SHP77 (cell line): ENCODE measurements at regions not wholly inside any gene's neighbourhood (a gene's known extent, or its start where the extent isn't known, plus 50 kb on each side); places are given as distances from the start of the nearest gene placed in this dataset.

Experiments used
- DNase-seq, 2 experiments: peaks; one replicate each; lab custom pipeline; 2025; lab: John Stamatoyannopoulos, UW

GRCh38 chr5:124274949-124275348 is 471.5 kb downstream of the ZNF608 start:
- no peak for DNase-seq

GRCh38 chr5:124264499-124264898 is 481.9 kb downstream of the ZNF608 start:
- no peak for DNase-seq

- DNase-seq, result no peak
Measured at GRCh38 chr5:124263680-124264491, 482.6 kb downstream of the ZNF608 start.

DNA sequence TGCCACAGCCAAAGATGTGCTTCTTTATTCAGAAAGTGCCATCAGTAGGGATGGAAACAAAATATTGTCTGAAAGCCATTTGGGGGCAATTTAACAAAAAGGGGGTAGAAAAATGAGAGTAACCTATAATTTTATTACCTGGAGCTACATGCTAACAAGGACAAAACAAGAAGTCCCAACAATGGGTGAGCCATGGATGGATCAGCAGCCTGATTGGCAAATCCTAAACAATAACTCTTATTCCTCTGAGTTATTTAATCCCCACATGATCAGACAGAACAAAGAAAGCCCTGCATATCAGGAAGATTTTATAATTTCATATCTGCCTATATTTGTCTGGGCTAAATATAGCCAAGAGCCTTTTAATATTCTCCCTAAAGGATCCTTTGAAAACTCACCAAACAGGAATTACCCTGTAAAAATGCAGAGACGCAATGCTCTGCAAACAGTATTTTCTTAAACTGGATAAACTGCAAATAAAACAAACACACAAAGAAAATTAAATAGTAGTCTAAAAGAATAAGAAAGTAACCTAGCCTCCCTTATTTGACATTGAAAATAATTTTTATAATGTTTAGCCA is 483.4 kb downstream of the ZNF608 start:
- DNase-seq, result no peak

DNA sequence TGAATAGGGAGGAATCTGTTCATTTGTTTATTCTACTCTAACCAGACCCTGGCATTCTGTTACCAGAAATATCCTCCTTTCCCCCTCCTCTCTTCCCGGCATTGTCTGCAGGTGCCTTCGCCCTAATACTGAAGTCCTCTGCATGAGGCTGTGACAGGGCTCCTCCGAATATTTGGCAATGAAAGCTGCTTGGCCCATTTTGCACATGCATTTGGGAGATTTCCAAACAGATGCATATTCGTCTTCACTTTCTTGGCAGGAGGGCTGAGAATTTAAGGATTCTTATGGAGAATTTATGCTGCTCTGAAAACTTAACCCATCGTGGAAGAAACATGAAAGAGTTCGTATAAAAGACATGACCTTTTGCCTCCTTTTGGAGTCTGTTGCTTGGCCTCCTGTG is 484.0 kb downstream of the ZNF608 start:
- no peak for DNase-seq

- DNase-seq, result no peak
Measured at GRCh38 chr5:124261848-124262247, 484.6 kb downstream of the ZNF608 start.

GRCh38 chr5:124260921-124261515 is 485.4 kb downstream of the ZNF608 start:
- no peak for DNase-seq

GRCh38 chr5:124259017-124259416 is 487.4 kb downstream of the ZNF608 start:
- DNase-seq, result no peak

GRCh38 chr5:124257048-124257447 is 489.4 kb downstream of the ZNF608 start:
- no peak for DNase-seq

DNA sequence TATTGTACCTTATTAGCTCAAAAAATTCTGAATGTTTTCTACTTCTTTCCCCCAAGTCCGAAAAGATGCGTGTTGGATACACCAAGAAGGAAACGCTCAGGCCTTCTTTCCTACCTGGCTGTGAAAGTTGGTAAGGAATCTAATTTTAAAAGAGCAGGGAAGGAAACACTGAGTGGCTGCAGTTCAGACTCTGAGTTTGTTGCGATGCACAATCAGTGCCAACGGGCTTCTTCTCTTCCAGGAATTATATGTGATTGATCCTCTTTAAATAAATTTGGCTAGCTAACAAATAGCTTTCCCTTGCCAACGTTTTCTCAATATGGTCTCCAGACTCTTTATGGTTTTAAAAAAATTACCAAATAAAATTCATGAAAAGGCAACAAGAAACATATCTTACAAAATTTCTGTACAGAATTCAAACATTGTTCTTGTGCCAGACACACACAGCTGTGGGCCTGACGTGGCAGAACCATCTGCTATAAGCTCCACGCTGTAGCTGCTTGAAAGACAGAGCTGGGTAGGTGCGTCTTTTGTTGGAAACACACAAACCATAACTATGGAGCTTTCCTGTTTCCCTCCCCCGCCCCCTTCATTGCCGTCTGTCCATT is 493.1 kb downstream of the ZNF608 start:
- peak; percentile 17 to 58 for DNase-seq

GRCh38 chr5:124252747-124253146 is 493.7 kb downstream of the ZNF608 start:
- DNase-seq, result no peak

DNA sequence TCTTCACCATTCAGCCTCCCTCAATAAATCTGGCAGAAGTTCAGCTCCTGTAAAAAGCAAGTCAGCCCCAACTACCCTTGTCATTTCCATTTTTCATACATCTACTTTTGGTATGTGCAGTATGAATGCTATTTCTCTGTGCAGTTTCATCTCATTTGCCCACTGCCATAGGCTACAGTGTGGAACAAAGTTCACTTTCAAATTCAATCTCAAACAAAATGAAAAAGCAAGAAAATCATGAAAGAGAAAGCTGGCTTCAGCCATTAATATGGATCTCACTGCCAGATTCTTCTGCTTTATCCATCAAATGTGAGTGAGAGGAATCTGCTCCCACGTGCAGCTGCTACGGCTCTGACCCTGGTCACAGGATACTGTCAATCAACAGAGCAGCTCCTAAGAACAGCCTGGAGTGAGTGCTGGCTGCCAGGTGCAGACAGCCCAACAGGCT is 494.2 kb downstream of the ZNF608 start:
- DNase-seq, result peak; percentile 61 to 83

GRCh38 chr5:124245276-124245675 is 501.2 kb downstream of the ZNF608 start:
- no peak for DNase-seq

GRCh38 chr5:124240732-124241131 is 505.7 kb downstream of the ZNF608 start:
- DNase-seq, result no peak

DNA sequence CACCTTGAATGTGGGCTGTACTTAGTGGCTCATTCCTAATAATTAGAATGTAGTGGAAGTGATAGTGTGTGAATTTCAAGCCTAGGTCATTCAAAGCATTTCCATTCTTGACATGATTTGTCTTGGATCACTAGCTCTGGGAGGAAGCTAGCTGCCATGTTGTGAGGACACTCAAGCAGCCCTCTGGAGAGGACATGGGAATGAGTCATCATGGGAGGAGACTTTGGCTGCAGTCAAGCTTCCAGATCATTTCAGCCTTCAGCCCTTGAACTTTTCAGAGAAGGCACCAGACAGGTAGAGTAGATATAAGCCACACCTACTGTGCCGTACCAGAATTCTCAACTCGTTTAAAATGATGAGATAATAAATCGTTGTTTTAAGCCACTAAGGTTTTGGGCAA is 506.9 kb downstream of the ZNF608 start:
- no peak for DNase-seq

- no peak for DNase-seq
Measured at GRCh38 chr5:124238350-124238749, 508.1 kb downstream of the ZNF608 start.

DNA sequence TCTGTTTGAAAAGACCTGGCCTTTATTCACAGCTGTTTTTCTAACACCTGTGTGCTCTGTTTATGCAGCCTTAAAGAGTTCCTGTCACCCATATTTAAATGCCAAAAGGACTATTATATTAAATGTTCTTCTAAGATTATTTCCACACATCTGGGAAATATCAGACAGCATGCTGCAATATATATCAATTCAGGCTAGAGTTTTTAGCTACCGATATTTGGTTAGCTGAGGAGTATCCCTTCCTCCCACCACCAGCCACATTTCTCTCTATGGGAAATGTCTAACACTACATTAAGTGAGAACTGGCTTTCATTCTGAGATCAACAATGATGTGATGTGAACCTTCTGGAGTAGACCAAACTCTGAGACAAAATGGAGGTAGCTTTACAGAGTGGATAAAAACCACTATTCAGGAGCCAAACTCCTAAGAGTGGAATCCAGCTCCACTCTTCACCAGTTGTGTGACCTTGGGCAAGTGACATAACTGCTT is 509.2 kb downstream of the ZNF608 start:
- DNase-seq, result no peak

GRCh38 chr5:124236361-124237205 is 509.9 kb downstream of the ZNF608 start:
- no peak for DNase-seq

- no peak for DNase-seq
Measured at GRCh38 chr5:124235576-124235975, 510.9 kb downstream of the ZNF608 start.

- no peak for DNase-seq
Measured at GRCh38 chr5:124234770-124235562, 511.5 kb downstream of the ZNF608 start.
